ENCODE measurements at regions not wholly inside any gene's neighbourhood (a gene's known extent, or its start where the extent isn't known, plus 50 kb on each side); places are given as distances from the start of the nearest gene placed in this dataset.

- TF ChIP-seq CTCF (IDR thresholded peaks at IDR 0.05), result no peak
- DNase-seq (no peak), ATAC-seq (no peak)
- Histone ChIP-seq H3K27me3 (no peaks in the 10 kb centered on the region), H3K36me3 (no peaks in the 10 kb centered on the region), H3K4me3 (no peak overlapping the region), H3K27ac (no peak overlapping the region), H3K9me3 (no peaks in the 10 kb centered on the region), H3K4me1 (no peaks in the 10 kb centered on the region)
- intact Hi-C loops (cut with DNase I), result no loop called here
Measured at GRCh38 chr1:168455764-168456163, 88.0 kb downstream of the XCL2 start.

GRCh38 chr1:168454211-168454815 lies 89.5 kb downstream of the XCL2 start:
- intact Hi-C loops (cut with DNase I), result no loop called here
- no peaks in the 10 kb centered on the region for H3K27me3 ChIP-seq
- H3K4me1 ChIP-seq, result no peaks in the 10 kb centered on the region
- H3K36me3 ChIP-seq, result no peaks in the 10 kb centered on the region
- ATAC-seq (no peak), DNase-seq (no peak)
- H3K27ac ChIP-seq, result no peak overlapping the region
- H3K4me3 ChIP-seq, result no peak overlapping the region
- H3K9me3 ChIP-seq, result no peaks in the 10 kb centered on the region
- TF ChIP-seq CTCF (IDR thresholded peaks at IDR 0.05), result no peak

- no peak for ATAC-seq
- no peak for TF ChIP-seq CTCF (IDR thresholded peaks at IDR 0.05)
- no peak overlapping the region for H3K27ac ChIP-seq
Measured at GRCh38 chr1:168453056-168453455, 90.7 kb downstream of the XCL2 start.

GRCh38 chr1:168452329-168452728 lies 91.5 kb downstream of the XCL2 start:
- no peak for ATAC-seq
- no peaks in the 10 kb centered on the region for H3K36me3 ChIP-seq
- no peaks in the 10 kb centered on the region for H3K9me3 ChIP-seq
- DNase-seq, result no peak
- H3K4me1 ChIP-seq, result no peaks in the 10 kb centered on the region
- no peak overlapping the region for H3K4me3 ChIP-seq
- no peaks in the 10 kb centered on the region for H3K27me3 ChIP-seq
- H3K27ac ChIP-seq, result no peak overlapping the region
- intact Hi-C loops (cut with DNase I), result no loop called here
- TF ChIP-seq CTCF (IDR thresholded peaks at IDR 0.05), result no peak

More at GRCh38 chr1:168453056-168453455, 90.7 kb downstream of the XCL2 start:
- H3K36me3 ChIP-seq, result no peaks in the 10 kb centered on the region
- intact Hi-C loops (cut with DNase I), result no loop called here
- H3K4me1 ChIP-seq, result no peaks in the 10 kb centered on the region
- no peak overlapping the region for H3K4me3 ChIP-seq
- DNase-seq, result no peak
- no peaks in the 10 kb centered on the region for H3K9me3 ChIP-seq
- H3K27me3 ChIP-seq, result no peaks in the 10 kb centered on the region

DNA sequence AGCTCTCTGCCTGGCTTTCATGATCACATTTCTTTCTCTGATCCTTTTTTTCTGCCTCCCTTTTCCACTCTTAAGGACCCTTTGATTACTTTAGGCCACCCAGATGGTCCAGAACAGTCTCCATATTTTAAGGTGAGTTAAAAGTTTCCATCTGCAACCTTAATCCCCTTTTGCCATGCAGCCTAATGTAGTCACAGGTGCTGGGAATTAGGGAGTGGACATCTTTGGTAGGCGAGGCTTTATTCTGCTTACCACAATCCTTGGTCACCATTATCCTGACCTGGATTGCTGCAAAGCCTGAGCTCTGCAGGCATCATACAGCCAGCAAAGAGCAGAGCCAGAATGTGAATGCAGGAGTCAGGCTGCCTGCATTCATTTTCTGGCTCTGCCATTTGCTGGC lies 95.9 kb downstream of the XCL2 start:
- Histone ChIP-seq H3K9me3 (no peaks in the 10 kb centered on the region), H3K36me3 (no peaks in the 10 kb centered on the region), H3K27ac (no peak overlapping the region), H3K4me1 (no peaks in the 10 kb centered on the region), H3K27me3 (no peaks in the 10 kb centered on the region), H3K4me3 (no peak overlapping the region)
- DNase-seq (no peak), ATAC-seq (no peak)
- intact Hi-C loops (cut with DNase I), result no loop called here
- no peak for TF ChIP-seq CTCF (IDR thresholded peaks at IDR 0.05)

GRCh38 chr1:168446081-168446480 lies 97.7 kb downstream of the XCL2 start:
- intact Hi-C loops (cut with DNase I), result no loop called here
- H3K9me3 ChIP-seq, result no peaks in the 10 kb centered on the region
- no peak overlapping the region for H3K4me3 ChIP-seq
- H3K27me3 ChIP-seq, result no peaks in the 10 kb centered on the region
- ATAC-seq (no peak), DNase-seq (no peak)
- no peaks in the 10 kb centered on the region for H3K4me1 ChIP-seq
- H3K36me3 ChIP-seq, result no peaks in the 10 kb centered on the region
- no peak for TF ChIP-seq CTCF (IDR thresholded peaks at IDR 0.05)
- no peak overlapping the region for H3K27ac ChIP-seq
